ENCODE measurements at regions not wholly inside any gene's neighbourhood (a gene's known extent, or its start where the extent isn't known, plus 50 kb on each side); places are given as distances from the start of the nearest gene placed in this dataset.

DNA sequence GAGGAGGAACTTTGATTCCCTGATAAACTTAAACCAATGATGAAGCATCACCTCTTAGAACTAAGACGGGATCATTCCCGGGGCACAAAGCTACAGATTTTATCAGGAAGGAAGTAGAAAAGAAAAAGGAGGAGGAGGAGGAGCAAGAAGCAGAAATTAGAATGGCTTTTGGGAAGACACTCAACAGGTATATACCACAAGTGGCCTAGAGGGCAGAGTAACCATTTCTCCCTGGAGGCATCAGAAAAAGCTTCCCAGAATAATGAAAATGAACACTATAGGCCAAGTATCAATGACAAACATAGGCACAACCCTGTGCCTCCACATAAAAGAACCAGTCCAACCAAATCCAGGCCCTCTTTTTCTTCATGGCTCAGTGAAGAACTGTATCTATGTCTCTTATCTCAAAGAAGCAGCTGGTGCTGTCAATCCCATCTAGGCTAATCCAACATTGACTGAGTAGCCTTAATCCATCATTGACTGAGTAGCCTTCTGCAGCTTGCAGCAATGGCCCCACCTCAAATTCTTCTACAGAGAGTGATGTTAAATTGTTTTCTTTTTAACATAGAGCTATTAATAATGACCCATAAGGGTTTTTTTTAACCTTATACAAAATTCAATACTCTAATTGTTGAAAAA, 178.8 kb upstream of the KIF2A start:
- TF ChIP-seq, protein P1, sequence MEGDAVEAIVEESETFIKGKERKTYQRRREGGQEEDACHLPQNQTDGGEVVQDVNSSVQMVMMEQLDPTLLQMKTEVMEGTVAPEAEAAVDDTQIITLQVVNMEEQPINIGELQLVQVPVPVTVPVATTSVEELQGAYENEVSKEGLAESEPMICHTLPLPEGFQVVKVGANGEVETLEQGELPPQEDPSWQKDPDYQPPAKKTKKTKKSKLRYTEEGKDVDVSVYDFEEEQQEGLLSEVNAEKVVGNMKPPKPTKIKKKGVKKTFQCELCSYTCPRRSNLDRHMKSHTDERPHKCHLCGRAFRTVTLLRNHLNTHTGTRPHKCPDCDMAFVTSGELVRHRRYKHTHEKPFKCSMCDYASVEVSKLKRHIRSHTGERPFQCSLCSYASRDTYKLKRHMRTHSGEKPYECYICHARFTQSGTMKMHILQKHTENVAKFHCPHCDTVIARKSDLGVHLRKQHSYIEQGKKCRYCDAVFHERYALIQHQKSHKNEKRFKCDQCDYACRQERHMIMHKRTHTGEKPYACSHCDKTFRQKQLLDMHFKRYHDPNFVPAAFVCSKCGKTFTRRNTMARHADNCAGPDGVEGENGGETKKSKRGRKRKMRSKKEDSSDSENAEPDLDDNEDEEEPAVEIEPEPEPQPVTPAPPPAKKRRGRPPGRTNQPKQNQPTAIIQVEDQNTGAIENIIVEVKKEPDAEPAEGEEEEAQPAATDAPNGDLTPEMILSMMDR (IDR thresholded peaks at IDR 0.05; ENCODE audit: control extremely low read depth, extremely low read depth, low read depth, missing control alignments) = no peak
- ChIA-PET POLR2A (no interaction called here), CTCF (interaction anchor here (0.8 to 2.3 kb wide), 3 partner anchors 12 to 16 kb away, joined by 3 to 7 read pairs (median 3); no protein-coding TSS in a partner anchor)
- DNase-seq (ENCODE audit: extremely low spot score) = no peak

DNA sequence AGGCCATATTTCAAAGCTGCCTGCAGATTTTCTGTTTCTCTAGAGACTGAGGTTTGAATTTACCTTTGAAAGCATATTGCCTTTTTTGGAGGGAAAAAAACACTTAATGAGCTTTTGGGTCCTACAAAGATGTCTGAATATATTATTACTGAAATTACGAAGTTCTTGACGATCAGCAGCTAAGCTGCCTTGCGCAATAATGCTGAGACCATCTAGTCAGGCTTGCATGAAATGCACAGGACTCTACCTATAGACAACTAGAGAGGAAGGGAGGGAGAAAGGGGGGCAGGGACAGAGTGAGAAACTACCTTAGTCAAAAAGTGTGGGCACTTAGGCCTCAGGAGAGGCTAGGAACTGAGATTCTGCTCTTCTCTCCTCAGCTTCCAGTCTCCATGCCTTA, 175.9 kb upstream of the KIF2A start:
- CTCF ChIA-PET = interaction anchor here (1.7 kb wide), 1 partner anchor 11 kb away, joined by 5 read pairs; no protein-coding TSS in a partner anchor
- POLR2A ChIA-PET = interaction anchor here (0.7 kb wide), 1 partner anchor 827 kb away, joined by 3 read pairs; no protein-coding TSS in a partner anchor
- TF ChIP-seq, protein P1 (IDR thresholded peaks at IDR 0.05; ENCODE audit: control extremely low read depth, extremely low read depth, low read depth, missing control alignments) = no peak
- DNase-seq (ENCODE audit: extremely low spot score) = no peak

DNA sequence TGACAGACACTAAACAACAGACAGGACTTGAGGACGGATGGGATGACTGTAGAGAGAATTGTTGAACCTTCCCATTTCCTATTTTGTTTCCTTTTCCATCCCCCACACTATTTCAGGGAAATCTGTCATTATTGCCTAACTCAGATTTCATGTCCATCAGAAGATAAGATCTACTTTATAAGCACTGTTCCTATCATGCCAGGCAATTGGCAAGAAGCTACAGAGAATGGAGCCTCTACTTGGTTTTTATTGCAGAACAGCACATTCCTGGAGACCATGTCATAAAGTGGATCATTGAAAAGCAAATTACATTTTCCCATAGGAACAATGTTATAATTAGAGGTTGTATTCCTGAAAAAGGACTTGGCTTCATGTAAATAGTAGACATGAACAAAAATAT, 173.7 kb upstream of the KIF2A start:
- no peak for DNase-seq (ENCODE audit: extremely low spot score)
- POLR2A ChIA-PET = no interaction called here
- TF ChIP-seq, protein P1 (IDR thresholded peaks at IDR 0.05; ENCODE audit: control extremely low read depth, extremely low read depth, low read depth, missing control alignments) = no peak
- CTCF ChIA-PET = interaction anchor here (1.5 kb wide), 1 partner anchor 16 kb away, joined by 4 read pairs; no protein-coding TSS in a partner anchor

DNA sequence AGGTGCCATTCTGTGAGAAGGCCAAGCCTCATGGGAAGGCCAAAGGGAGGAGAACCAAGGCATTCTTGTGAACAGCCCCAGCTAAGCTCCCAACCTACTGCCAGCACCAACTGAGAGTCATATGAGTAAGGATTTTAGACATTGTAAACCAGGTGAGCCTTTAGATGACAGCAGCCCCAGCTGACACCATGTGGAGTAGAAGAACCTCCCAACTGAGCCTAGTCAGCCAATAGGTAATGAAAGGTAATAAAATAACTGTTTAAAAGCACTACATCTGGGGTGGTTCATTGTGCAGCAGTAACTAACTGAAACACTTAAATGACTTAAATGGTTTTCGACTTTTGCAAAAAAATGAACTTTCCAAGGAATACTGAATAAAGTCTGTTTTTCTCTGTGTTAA, 172.6 kb upstream of the KIF2A start:
- ChIA-PET POLR2A (no interaction called here), CTCF (interaction anchor here (0.7 to 1.5 kb wide), 2 partner anchors 10 to 15 kb away, joined by 3 to 4 read pairs; no protein-coding TSS in a partner anchor)
- DNase-seq (ENCODE audit: extremely low spot score) = no peak
- TF ChIP-seq, protein P1 (IDR thresholded peaks at IDR 0.05; ENCODE audit: control extremely low read depth, extremely low read depth, low read depth, missing control alignments) = no peak

DNA sequence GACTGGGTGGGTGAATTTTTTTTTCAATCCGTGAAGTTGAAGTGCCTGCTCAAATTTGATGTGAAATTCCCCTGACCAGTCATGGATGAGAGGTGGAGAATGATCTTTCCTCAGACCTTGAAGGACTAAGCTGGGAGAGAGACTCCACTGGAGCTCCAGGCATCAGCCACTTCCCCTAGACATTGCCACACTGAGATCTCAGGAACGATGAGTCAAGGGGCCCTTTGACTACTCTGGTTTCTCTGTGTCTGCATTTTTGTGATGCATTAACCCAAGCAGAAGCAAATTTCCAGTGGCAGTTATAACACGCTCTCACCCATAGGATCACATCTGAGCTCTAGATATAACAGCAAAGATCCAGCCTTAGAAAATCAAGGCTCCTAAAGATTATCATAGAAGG, 171.2 kb upstream of the KIF2A start:
- ChIA-PET CTCF (interaction anchor here (3.5 kb wide), 1 partner anchor 13 kb away, joined by 15 read pairs; no protein-coding TSS in a partner anchor), POLR2A (no interaction called here)
- TF ChIP-seq, protein P1 (IDR thresholded peaks at IDR 0.05; ENCODE audit: control extremely low read depth, extremely low read depth, low read depth, missing control alignments) = no peak
- DNase-seq (ENCODE audit: extremely low spot score) = no peak

DNA sequence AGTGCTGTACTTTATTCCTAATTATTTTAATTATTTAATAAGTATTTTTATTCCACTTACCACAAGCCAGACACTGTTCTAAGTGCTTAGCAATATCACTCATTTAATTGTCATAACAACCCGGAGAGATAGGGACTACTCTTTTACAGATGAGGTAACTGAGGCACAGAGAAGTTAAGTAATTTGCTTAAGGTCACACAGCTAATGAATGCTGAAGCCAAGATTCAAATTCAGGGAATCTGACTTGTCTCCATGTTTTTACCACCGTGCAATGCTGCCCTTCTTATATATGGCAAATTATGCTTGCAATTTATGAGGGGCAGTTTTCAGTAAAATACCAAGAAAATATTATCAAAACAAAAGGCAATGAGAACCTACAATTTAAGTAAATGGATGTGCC, 168.4 kb upstream of the KIF2A start:
- POLR2A ChIA-PET = no interaction called here
- TF ChIP-seq, protein P1 (IDR thresholded peaks at IDR 0.05; ENCODE audit: control extremely low read depth, extremely low read depth, low read depth, missing control alignments) = no peak
- CTCF ChIA-PET = interaction anchor here (3.5 kb wide), 1 partner anchor 10 kb away, joined by 15 read pairs; no protein-coding TSS in a partner anchor
- DNase-seq (ENCODE audit: extremely low spot score) = no peak

Data from GM10248 (cell line).